H9 (cell line): ENCODE measurements at regions not wholly inside any gene's neighbourhood (a gene's known extent, or its start where the extent isn't known, plus 50 kb on each side); places are given as distances from the start of the nearest gene placed in this dataset.

Experiments
- DNase-seq: peaks from one replicate; pipeline ENCODE4 v3.0.0-alpha.2; 2017
- H2AFZ ChIP-seq: one replicate; pipeline ENCODE4 v1.6.1; 2013; ENCODE audit warnings: mild to moderate bottlenecking, low read length, control low read depth, moderate library complexity
- H2AK5ac ChIP-seq: 2 replicates; pipeline ENCODE4 v1.6.1; 2013; ENCODE audit warnings: low read length, control low read depth, mixed read lengths; ENCODE audit not compliant: insufficient read length
- H2BK120ac ChIP-seq: one replicate; pipeline ENCODE4 v1.6.1; 2013; ENCODE audit warnings: low read depth, mild to moderate bottlenecking, low read length, control low read depth, inconsistent platforms; ENCODE audit not compliant: poor library complexity, severe bottlenecking
- H2BK12ac ChIP-seq: 2 replicates; pipeline ENCODE4 v1.6.1; 2013; ENCODE audit warnings: low read length, control low read depth, mixed read lengths, low read depth; ENCODE audit not compliant: insufficient read length
- H2BK15ac ChIP-seq: 2 replicates; pipeline ENCODE4 v1.6.1; 2013; ENCODE audit warnings: low read depth, low read length, control low read depth
- H2BK20ac ChIP-seq: one replicate; pipeline ENCODE4 v1.6.1; 2013; ENCODE audit warnings: low read depth, mild to moderate bottlenecking, low read length, control low read depth, inconsistent platforms; ENCODE audit not compliant: poor library complexity, severe bottlenecking
- H2BK5ac ChIP-seq: 2 replicates; pipeline ENCODE4 v1.6.1; 2013; ENCODE audit warnings: low read length, control low read depth, mixed read lengths; ENCODE audit not compliant: insufficient read length
- H3K14ac ChIP-seq: 2 replicates; pipeline ENCODE4 v1.6.1; 2013; ENCODE audit warnings: low read length, control low read depth; ENCODE audit not compliant: insufficient read depth
- H3K18ac ChIP-seq: 2 replicates; pipeline ENCODE4 v1.6.1; 2013; ENCODE audit warnings: low read depth, mild to moderate bottlenecking, mixed read lengths, low read length, control low read depth; ENCODE audit not compliant: insufficient read length
- H3K23ac ChIP-seq: 2 replicates; pipeline ENCODE4 v1.6.1; 2013; ENCODE audit warnings: low read length, control low read depth, mixed read lengths, low read depth; ENCODE audit not compliant: insufficient read length
- H3K23me2 ChIP-seq: 2 replicates; pipeline ENCODE4 v1.6.1; 2013; ENCODE audit warnings: low read depth, mild to moderate bottlenecking, mixed read lengths, low read length, control low read depth; ENCODE audit not compliant: insufficient read length, poor library complexity, severe bottlenecking
- H3K27ac ChIP-seq: 2 replicates; pipeline ENCODE4 v1.5.1; 2013; ENCODE audit warnings: low read length, control low read depth, mixed read lengths, low read depth; ENCODE audit not compliant: insufficient read length
- H3K27me3 ChIP-seq: 2 replicates; pipeline ENCODE4 v1.6.1; 2013; ENCODE audit warnings: low read length, control low read depth, inconsistent platforms; ENCODE audit not compliant: insufficient read depth
- H3K4ac ChIP-seq: 2 replicates; pipeline ENCODE4 v1.6.1; 2013; ENCODE audit warnings: low read depth, mild to moderate bottlenecking, control low read depth, inconsistent platforms, low read length, moderate library complexity
- H3K4me1 ChIP-seq: 2 replicates; pipeline ENCODE4 v1.6.1; 2013; ENCODE audit warnings: low read length, control low read depth, inconsistent platforms; ENCODE audit not compliant: insufficient read depth
- H3K4me2 ChIP-seq: 2 replicates; pipeline ENCODE4 v1.6.1; 2013; ENCODE audit warnings: low read length, control low read depth, mixed read lengths; ENCODE audit not compliant: insufficient read length, insufficient read depth
- H3K56ac ChIP-seq: 2 replicates; pipeline ENCODE4 v1.6.1; 2013; ENCODE audit warnings: low read depth, mild to moderate bottlenecking, mixed read lengths, low read length, control low read depth; ENCODE audit not compliant: insufficient read length
- H3K79me1 ChIP-seq: 2 replicates; pipeline ENCODE4 v1.6.1; 2013; ENCODE audit warnings: low read depth, mild to moderate bottlenecking, moderate library complexity, low read length, control low read depth, inconsistent platforms; ENCODE audit not compliant: insufficient read depth, poor library complexity, severe bottlenecking
- H3K79me2 ChIP-seq: 2 replicates; pipeline ENCODE4 v1.6.1; 2013; ENCODE audit warnings: low read length, control low read depth, inconsistent platforms; ENCODE audit not compliant: insufficient read depth
- H3K9ac ChIP-seq: 2 replicates; pipeline ENCODE4 v1.6.1; 2013; ENCODE audit warnings: low read length, control low read depth, mixed read lengths; ENCODE audit not compliant: insufficient read length; ENCODE audit errors: extremely low read depth
- H3K9me3 ChIP-seq: one replicate; pipeline ENCODE4 v1.6.1; 2013; ENCODE audit warnings: low read depth, low read length, inconsistent platforms; ENCODE audit not compliant: control insufficient read depth
- H3T11ph ChIP-seq: one replicate; pipeline ENCODE4 v1.6.1; 2013; ENCODE audit warnings: mild to moderate bottlenecking, low read length, control low read depth, inconsistent platforms
- H4K20me1 ChIP-seq: one replicate; pipeline ENCODE4 v1.6.1; 2013; ENCODE audit not compliant: control insufficient read depth, insufficient read length, insufficient read depth
- H4K5ac ChIP-seq: 2 replicates; pipeline ENCODE4 v1.6.1; 2013; ENCODE audit warnings: low read depth, mild to moderate bottlenecking, mixed read lengths, low read length, control low read depth; ENCODE audit not compliant: insufficient read length
- H4K8ac ChIP-seq: replicated peaks from 2 replicates; pipeline ENCODE4 v1.6.1; 2013; ENCODE audit warnings: low read length, control low read depth, mixed read lengths, low read depth; ENCODE audit not compliant: insufficient read length
- H4K91ac ChIP-seq: 2 replicates; pipeline ENCODE4 v1.6.1; 2013; ENCODE audit warnings: low read depth, mild to moderate bottlenecking, moderate library complexity, mixed read lengths, low read length, control low read depth; ENCODE audit not compliant: insufficient read length
- H3K27ac Mint-ChIP-seq, 3 experiments: 2 replicates in 2 of 3; 3 replicates in 1 of 3; pipeline ENCODE4 v1.8.0; 2020 to 2021; ENCODE audit warnings: mixed read lengths in 3 of 3, mild to moderate bottlenecking in 1 of 3, moderate library complexity in 1 of 3
- H3K27me3 Mint-ChIP-seq: 2 replicates; pipeline ENCODE4 v1.8.0; 2021; ENCODE audit warnings: low read depth, mild to moderate bottlenecking, moderate library complexity, mixed read lengths
- H3K36me3 Mint-ChIP-seq, 3 experiments: 2 replicates in 2 of 3; 3 replicates in 1 of 3; pipeline ENCODE4 v1.8.0; 2020 to 2021; ENCODE audit warnings: low read depth in 3 of 3, mixed read lengths in 3 of 3; ENCODE audit not compliant: insufficient read depth in 1 of 3
- H3K4me1 Mint-ChIP-seq, 2 experiments: 2 replicates each; pipeline ENCODE4 v1.8.0; 2020; ENCODE audit warnings: mixed read lengths in 2 of 2
- H3K4me3 Mint-ChIP-seq, 2 experiments: 2 replicates in 1 of 2; 3 replicates in 1 of 2; pipeline ENCODE4 v1.8.0; 2020 to 2021; ENCODE audit warnings: mild to moderate bottlenecking in 2 of 2, mixed read lengths in 2 of 2, moderate library complexity in 1 of 2
- H3K9me3 Mint-ChIP-seq, 2 experiments: 2 replicates in 1 of 2; 3 replicates in 1 of 2; pipeline ENCODE4 v1.8.0; 2020; ENCODE audit warnings: mild to moderate bottlenecking in 2 of 2, mixed read lengths in 2 of 2, moderate library complexity in 1 of 2
- CTCF ChIP-seq: fragments of 200-600 bp; sonication (generic); conservative IDR thresholded peaks from 3 replicates; pipeline ENCODE4 v1.8.0; 2021; ENCODE audit warnings: antibody characterized with exemption, mild to moderate bottlenecking
- WGBS: extraction: QIAGEN DNeasy Blood & Tissue Kit; methylation state at CpG from one replicate; pipeline ENCODE4 v1.1.7; 2013; ENCODE audit warnings: missing lambda C conversion rate, low lambda C conversion rate, mixed read lengths; ENCODE audit not compliant: insufficient read length; ENCODE audit errors: extremely low coverage; 5-methylcytosine and 5-hydroxymethylcytosine counted together

- Mint-ChIP-seq H3K4me1 (no peaks in the 10 kb centered on the region; a peak in 1 of 4 replicates), H3K27me3 (peaks cover 2% of the 10 kb centered on the region; the same call in 1 of the 2 replicates), H3K9me3 (no peaks in the 10 kb centered on the region), H3K27ac (no peak overlapping the region), H3K4me3 (no peak overlapping the region), H3K36me3 (no peaks in the 10 kb centered on the region)
- no peak for DNase-seq
- Histone ChIP-seq H3K14ac (no peak overlapping the region), H2AK5ac (no peak overlapping the region), H4K5ac (no peak overlapping the region), H3K27ac (no peak overlapping the region), H4K8ac (no peak overlapping the region), H3K23ac (no peak overlapping the region), H3K18ac (no peak overlapping the region), H3K27me3 (no peaks in the 10 kb centered on the region), H2BK20ac (no peak overlapping the region), H3T11ph (no peak overlapping the region), H2BK12ac (no peak overlapping the region), H3K9ac (no peak overlapping the region), H2BK5ac (no peak overlapping the region), H3K79me2 (no peaks in the 10 kb centered on the region), H3K56ac (no peak overlapping the region), H3K79me1 (no peaks in the 10 kb centered on the region), H2BK15ac (no peak overlapping the region), H3K4me2 (no peak overlapping the region), H3K4ac (no peak overlapping the region), H3K9me3 (no peaks in the 10 kb centered on the region), H3K23me2 (no peaks in the 10 kb centered on the region), H2BK120ac (no peak overlapping the region), H2AFZ (no peak overlapping the region), H3K4me1 (no peaks in the 10 kb centered on the region), H4K91ac (no peak overlapping the region), H4K20me1 (no peaks in the 10 kb centered on the region)
- TF ChIP-seq CTCF = no peak
- no CpG with 5 or more reads among the region's 2 CpGs for WGBS
These were observed 89.0 kb upstream of the SCOC start for GRCh38 chr4:140284456-140284855.
